WTC11 (cell line): ENCODE measurements at regions not wholly inside any gene's neighbourhood (a gene's known extent, or its start where the extent isn't known, plus 50 kb on each side); places are given as distances from the start of the nearest gene placed in this dataset.

ENCODE experiments used
- ATAC-seq: fragments of 200-7000 bp; cut with Tn5 transposase; 2 replicates; pipeline ENCODE4 v1.10.0; 2021; ENCODE audit warnings: mild to moderate bottlenecking, moderate library complexity
- CTCF ChIA-PET: fragments of 300-600 bp; sonication (Branson Sonifier 250); formaldehyde crosslinking; loops from one replicate; lab custom pipeline; 2021; ENCODE audit warnings: antibody characterized with exemption; lab: Charles Lee
- POLR2A ChIA-PET: fragments of 350-600 bp; sonication (Branson Sonifier 250); formaldehyde crosslinking; loops from one replicate; lab custom pipeline; 2021; ENCODE audit warnings: antibody characterized with exemption; lab: Charles Lee
- DNase-seq: peaks from one replicate; pipeline ENCODE4 v3.0.0; 2021; ENCODE audit warnings: low spot score
- H3K27ac Mint-ChIP-seq: 2 replicates; pipeline ENCODE4 v1.8.0; 2021; ENCODE audit warnings: mixed read lengths
- H3K27me3 Mint-ChIP-seq: 2 replicates; pipeline ENCODE4 v1.8.0; 2021; ENCODE audit warnings: low read depth, mild to moderate bottlenecking, moderate library complexity, mixed read lengths
- H3K36me3 Mint-ChIP-seq: 2 replicates; pipeline ENCODE4 v1.8.0; 2021; ENCODE audit warnings: mixed read lengths
- H3K4me1 Mint-ChIP-seq: 2 replicates; pipeline ENCODE4 v1.8.0; 2022; ENCODE audit warnings: mixed read lengths
- H3K4me3 Mint-ChIP-seq: 2 replicates; pipeline ENCODE4 v1.8.0; 2021; ENCODE audit warnings: mild to moderate bottlenecking, moderate library complexity, mixed read lengths
- H3K9me3 Mint-ChIP-seq: 2 replicates; pipeline ENCODE4 v1.8.0; 2021; ENCODE audit warnings: mixed read lengths
- AR ChIP-seq: fragments of 250-450 bp; sonication (Bioruptor Pico); IDR thresholded peaks from 2 replicates; pipeline ENCODE4 v1.9.0; 2021; ENCODE audit warnings: mild to moderate bottlenecking
- ATF1 ChIP-seq: sonication (generic); formaldehyde crosslinking; IDR thresholded peaks from 2 replicates; pipeline ENCODE4 v1.8.1; 2023; ENCODE audit warnings: mild to moderate bottlenecking, moderate library complexity, missing genetic modification reagents
- CREB1 ChIP-seq: sonication (generic); formaldehyde crosslinking; IDR thresholded peaks from 2 replicates; pipeline ENCODE4 v1.8.0; 2023; ENCODE audit warnings: mild to moderate bottlenecking, missing genetic modification reagents
- E2F5 ChIP-seq: sonication (generic); formaldehyde crosslinking; IDR thresholded peaks from 2 replicates; pipeline ENCODE4 v1.8.1; 2022; ENCODE audit warnings: mild to moderate bottlenecking, moderate library complexity, missing genetic modification reagents
- EMX1 ChIP-seq: fragments of 250-450 bp; sonication (Bioruptor Pico); IDR thresholded peaks from 2 replicates; pipeline ENCODE4 v1.8.0; 2021; ENCODE audit warnings: mild to moderate bottlenecking
- FOXP1 ChIP-seq: sonication (generic); formaldehyde crosslinking; IDR thresholded peaks from 2 replicates; pipeline ENCODE4 v1.8.0; 2022; ENCODE audit warnings: missing genetic modification reagents, mild to moderate bottlenecking, moderate library complexity, borderline replicate concordance
- GABPB1 ChIP-seq: sonication (generic); formaldehyde crosslinking; IDR thresholded peaks from 2 replicates; pipeline ENCODE4 v1.8.1; 2023; ENCODE audit warnings: mild to moderate bottlenecking, missing genetic modification reagents
- JAZF1 ChIP-seq: fragments of 250-450 bp; sonication (Bioruptor Pico); IDR thresholded peaks from 2 replicates; pipeline ENCODE4 v1.9.0; 2021; ENCODE audit warnings: moderate library complexity, mild to moderate bottlenecking, inconsistent platforms
- MXD4 ChIP-seq: fragments of 250-450 bp; sonication (Bioruptor Pico); IDR thresholded peaks from 2 replicates; pipeline ENCODE4 v1.8.0; 2021; ENCODE audit warnings: mild to moderate bottlenecking, moderate library complexity, borderline replicate concordance
- NR2C2 ChIP-seq: sonication (generic); formaldehyde crosslinking; IDR thresholded peaks from 2 replicates; pipeline ENCODE4 v1.8.0; 2022; ENCODE audit warnings: mild to moderate bottlenecking, missing genetic modification reagents
- PREB ChIP-seq: sonication (generic); formaldehyde crosslinking; IDR thresholded peaks from 2 replicates; pipeline ENCODE4 v1.8.1; 2022; ENCODE audit warnings: mild to moderate bottlenecking, missing genetic modification reagents, moderate library complexity, borderline replicate concordance
- RORB ChIP-seq: fragments of 250-450 bp; sonication (Bioruptor Pico); IDR thresholded peaks from 2 replicates; pipeline ENCODE4 v1.9.0; 2021; ENCODE audit warnings: mild to moderate bottlenecking
- ZNF416 ChIP-seq: fragments of 250-450 bp; sonication (Bioruptor Pico); IDR thresholded peaks from 2 replicates; pipeline ENCODE4 v1.9.0; 2021; ENCODE audit warnings: mild to moderate bottlenecking, inconsistent platforms
- TF ChIP-seq, protein P1 (sequence below): sonication (generic); formaldehyde crosslinking; IDR thresholded peaks from 2 replicates; pipeline ENCODE4 v1.8.0; 2022; ENCODE audit warnings: mild to moderate bottlenecking, missing genetic modification reagents
- TF ChIP-seq, protein P2 (sequence below): sonication (generic); formaldehyde crosslinking; IDR thresholded peaks from 2 replicates; pipeline ENCODE4 v1.8.1; 2023; ENCODE audit warnings: mild to moderate bottlenecking, moderate library complexity, missing genetic modification reagents
- TF ChIP-seq, protein P3 (sequence below): fragments of 250-450 bp; sonication (Bioruptor Pico); IDR thresholded peaks from 2 replicates; pipeline ENCODE4 v1.9.0; 2021; ENCODE audit warnings: mild to moderate bottlenecking
- TF ChIP-seq, protein P4 (sequence below): fragments of 200-600 bp; IDR thresholded peaks from 2 replicates; pipeline ENCODE4 v1.8.0; 2022; ENCODE audit warnings: antibody characterized with exemption
- TF ChIP-seq, protein P5 (sequence below): sonication (generic); formaldehyde crosslinking; IDR thresholded peaks from 2 replicates; pipeline ENCODE4 v1.8.0; 2022; ENCODE audit warnings: mild to moderate bottlenecking, missing genetic modification reagents

GRCh38 chr21:23977971-23978370 lies 1629.3 kb downstream of the MRPL39 start:
- Mint-ChIP-seq H3K4me1 (no peaks in the 10 kb centered on the region), H3K27me3 (peaks cover 10% of the 10 kb centered on the region), H3K36me3 (peaks cover 30% of the 10 kb centered on the region), H3K27ac (no peak overlapping the region), H3K9me3 (peaks cover 47% of the 10 kb centered on the region), H3K4me3 (no peak overlapping the region)
- CTCF ChIA-PET, result no interaction called here
- POLR2A ChIA-PET, result no interaction called here
- DNase-seq, result no peak
- no peak for TF ChIP-seq JAZF1 (CRISPR knock-in tag)
- no peak for TF ChIP-seq E2F5 (CRISPR knock-in tag)
- no peak for TF ChIP-seq AR (CRISPR knock-in tag)
- TF ChIP-seq GABPB1, result no peak
- TF ChIP-seq, protein P1, sequence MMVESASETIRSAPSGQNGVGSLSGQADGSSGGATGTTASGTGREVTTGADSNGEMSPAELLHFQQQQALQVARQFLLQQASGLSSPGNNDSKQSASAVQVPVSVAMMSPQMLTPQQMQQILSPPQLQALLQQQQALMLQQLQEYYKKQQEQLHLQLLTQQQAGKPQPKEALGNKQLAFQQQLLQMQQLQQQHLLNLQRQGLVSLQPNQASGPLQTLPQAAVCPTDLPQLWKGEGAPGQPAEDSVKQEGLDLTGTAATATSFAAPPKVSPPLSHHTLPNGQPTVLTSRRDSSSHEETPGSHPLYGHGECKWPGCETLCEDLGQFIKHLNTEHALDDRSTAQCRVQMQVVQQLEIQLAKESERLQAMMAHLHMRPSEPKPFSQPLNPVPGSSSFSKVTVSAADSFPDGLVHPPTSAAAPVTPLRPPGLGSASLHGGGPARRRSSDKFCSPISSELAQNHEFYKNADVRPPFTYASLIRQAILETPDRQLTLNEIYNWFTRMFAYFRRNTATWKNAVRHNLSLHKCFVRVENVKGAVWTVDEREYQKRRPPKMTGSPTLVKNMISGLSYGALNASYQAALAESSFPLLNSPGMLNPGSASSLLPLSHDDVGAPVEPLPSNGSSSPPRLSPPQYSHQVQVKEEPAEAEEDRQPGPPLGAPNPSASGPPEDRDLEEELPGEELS (CRISPR knock-in tag), result no peak
- TF ChIP-seq RORB, result no peak
- TF ChIP-seq, protein P2, sequence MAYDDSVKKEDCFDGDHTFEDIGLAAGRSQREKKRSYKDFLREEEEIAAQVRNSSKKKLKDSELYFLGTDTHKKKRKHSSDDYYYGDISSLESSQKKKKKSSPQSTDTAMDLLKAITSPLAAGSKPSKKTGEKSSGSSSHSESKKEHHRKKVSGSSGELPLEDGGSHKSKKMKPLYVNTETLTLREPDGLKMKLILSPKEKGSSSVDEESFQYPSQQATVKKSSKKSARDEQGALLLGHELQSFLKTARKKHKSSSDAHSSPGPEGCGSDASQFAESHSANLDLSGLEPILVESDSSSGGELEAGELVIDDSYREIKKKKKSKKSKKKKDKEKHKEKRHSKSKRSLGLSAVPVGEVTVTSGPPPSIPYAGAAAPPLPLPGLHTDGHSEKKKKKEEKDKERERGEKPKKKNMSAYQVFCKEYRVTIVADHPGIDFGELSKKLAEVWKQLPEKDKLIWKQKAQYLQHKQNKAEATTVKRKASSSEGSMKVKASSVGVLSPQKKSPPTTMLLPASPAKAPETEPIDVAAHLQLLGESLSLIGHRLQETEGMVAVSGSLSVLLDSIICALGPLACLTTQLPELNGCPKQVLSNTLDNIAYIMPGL (CRISPR knock-in tag), result no peak
- TF ChIP-seq NR2C2 (CRISPR knock-in tag), result no peak
- ATAC-seq, result no peak

DNA sequence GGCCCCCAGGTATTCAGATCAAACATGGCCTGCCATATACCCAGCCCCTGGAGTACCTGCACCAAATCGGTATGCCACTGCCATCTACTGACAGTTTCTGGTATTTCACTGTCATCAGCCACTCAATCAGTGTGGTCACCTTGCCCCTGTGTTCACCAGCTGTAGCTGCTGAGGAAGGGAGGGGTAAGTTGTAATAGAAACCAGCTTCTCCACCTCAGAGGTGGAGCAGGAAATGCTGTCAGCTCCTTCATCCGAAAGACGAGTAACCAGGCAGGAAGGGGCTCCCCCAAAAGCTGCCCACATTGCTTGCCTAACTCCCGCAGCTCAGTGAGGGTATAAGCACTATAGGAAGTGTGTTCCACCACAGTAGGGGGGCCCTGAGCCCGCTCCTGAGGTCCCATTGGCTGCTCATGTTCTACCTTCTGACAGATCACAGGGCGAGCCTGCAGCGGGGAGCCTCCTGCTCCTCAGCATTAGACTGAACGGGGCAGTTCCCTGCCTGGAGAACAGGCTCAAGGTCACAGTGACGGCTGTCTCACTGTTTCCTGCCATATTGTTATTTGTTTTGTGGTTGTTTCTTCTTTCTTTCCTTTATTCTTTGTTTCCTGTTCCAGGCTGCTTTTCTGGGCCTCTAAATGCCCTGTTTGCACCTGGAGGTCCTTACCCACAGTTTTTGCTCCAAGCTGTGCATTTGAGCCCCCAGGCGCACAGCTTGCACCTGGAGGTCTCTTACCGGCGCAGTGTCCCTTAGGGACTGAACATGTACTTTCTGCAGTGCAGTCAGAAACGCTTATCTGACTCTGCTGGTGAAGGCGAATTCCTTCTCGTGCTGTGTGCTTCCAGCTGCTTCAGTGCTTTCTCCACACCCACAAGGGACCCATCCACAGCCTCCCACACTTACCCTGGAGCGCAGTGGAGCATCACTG lies 1638.3 kb downstream of the MRPL39 start:
- Mint-ChIP-seq H3K27me3 (no peaks in the 10 kb centered on the region), H3K9me3 (peaks cover 37% of the 10 kb centered on the region), H3K27ac (no peak overlapping the region), H3K4me3 (peak overlapping the region; percentile 20), H3K4me1 (peaks cover 3% of the 10 kb centered on the region), H3K36me3 (peaks cover 13% of the 10 kb centered on the region; the same call in 1 of the 2 replicates)
- peak; percentile 96 for ATAC-seq
- POLR2A ChIA-PET, result no interaction called here
- DNase-seq, result peak; percentile 74
- CTCF ChIA-PET, result interaction anchor here (0.8 kb wide), 2 partner anchors 111 to 216 kb away, joined by 3 read pairs; no protein-coding TSS in a partner anchor
- no peak for TF ChIP-seq NR2C2 (CRISPR knock-in tag)
- TF ChIP-seq ZNF416 (CRISPR knock-in tag), result 0 out of 2 replicates have a peak, but pooled peaks have one; percentile 40
- TF ChIP-seq MXD4, result no peak
- no peak for TF ChIP-seq CREB1
- TF ChIP-seq, protein P3, sequence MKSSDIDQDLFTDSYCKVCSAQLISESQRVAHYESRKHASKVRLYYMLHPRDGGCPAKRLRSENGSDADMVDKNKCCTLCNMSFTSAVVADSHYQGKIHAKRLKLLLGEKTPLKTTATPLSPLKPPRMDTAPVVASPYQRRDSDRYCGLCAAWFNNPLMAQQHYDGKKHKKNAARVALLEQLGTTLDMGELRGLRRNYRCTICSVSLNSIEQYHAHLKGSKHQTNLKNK, result no peak
- TF ChIP-seq, protein P4, sequence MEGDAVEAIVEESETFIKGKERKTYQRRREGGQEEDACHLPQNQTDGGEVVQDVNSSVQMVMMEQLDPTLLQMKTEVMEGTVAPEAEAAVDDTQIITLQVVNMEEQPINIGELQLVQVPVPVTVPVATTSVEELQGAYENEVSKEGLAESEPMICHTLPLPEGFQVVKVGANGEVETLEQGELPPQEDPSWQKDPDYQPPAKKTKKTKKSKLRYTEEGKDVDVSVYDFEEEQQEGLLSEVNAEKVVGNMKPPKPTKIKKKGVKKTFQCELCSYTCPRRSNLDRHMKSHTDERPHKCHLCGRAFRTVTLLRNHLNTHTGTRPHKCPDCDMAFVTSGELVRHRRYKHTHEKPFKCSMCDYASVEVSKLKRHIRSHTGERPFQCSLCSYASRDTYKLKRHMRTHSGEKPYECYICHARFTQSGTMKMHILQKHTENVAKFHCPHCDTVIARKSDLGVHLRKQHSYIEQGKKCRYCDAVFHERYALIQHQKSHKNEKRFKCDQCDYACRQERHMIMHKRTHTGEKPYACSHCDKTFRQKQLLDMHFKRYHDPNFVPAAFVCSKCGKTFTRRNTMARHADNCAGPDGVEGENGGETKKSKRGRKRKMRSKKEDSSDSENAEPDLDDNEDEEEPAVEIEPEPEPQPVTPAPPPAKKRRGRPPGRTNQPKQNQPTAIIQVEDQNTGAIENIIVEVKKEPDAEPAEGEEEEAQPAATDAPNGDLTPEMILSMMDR, result peak; percentile 66
- no peak for TF ChIP-seq FOXP1 (CRISPR knock-in tag)
- TF ChIP-seq PREB, result no peak
- TF ChIP-seq EMX1 (CRISPR knock-in tag), result no peak
- TF ChIP-seq, protein P5, sequence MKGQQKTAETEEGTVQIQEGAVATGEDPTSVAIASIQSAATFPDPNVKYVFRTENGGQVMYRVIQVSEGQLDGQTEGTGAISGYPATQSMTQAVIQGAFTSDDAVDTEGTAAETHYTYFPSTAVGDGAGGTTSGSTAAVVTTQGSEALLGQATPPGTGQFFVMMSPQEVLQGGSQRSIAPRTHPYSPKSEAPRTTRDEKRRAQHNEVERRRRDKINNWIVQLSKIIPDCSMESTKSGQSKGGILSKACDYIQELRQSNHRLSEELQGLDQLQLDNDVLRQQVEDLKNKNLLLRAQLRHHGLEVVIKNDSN (CRISPR knock-in tag), result no peak
- no peak for TF ChIP-seq ATF1 (CRISPR knock-in tag)
